HEK293T (cell line): ENCODE measurements at regions not wholly inside any gene's neighbourhood (a gene's known extent, or its start where the extent isn't known, plus 50 kb on each side); places are given as distances from the start of the nearest gene placed in this dataset.

Experiments used
- BHLHE40 ChIP-seq: fragments of 450-650 bp; IDR thresholded peaks from 2 replicates; pipeline ENCODE4 v1.6.1; 2016; ENCODE audit warnings: mild to moderate bottlenecking, moderate library complexity, borderline replicate concordance
- LEF1 ChIP-seq: fragments of 450-650 bp; IDR thresholded peaks from 2 replicates; pipeline ENCODE4 v1.6.1; 2017; ENCODE audit warnings: mild to moderate bottlenecking, borderline replicate concordance
- NFRKB ChIP-seq: fragments of 450-650 bp; IDR thresholded peaks from 2 replicates; pipeline ENCODE4 v1.6.1; 2016; ENCODE audit warnings: mild to moderate bottlenecking, moderate library complexity

- TF ChIP-seq BHLHE40, result no peak
- no peak for TF ChIP-seq LEF1
- TF ChIP-seq NFRKB, result no peak
Observed at GRCh38 chr3:86785386-86785785, 205.6 kb downstream of the VGLL3 start.
